SK-N-SH (cell line): ENCODE measurements at regions not wholly inside any gene's neighbourhood (a gene's known extent, or its start where the extent isn't known, plus 50 kb on each side); places are given as distances from the start of the nearest gene placed in this dataset.

Experiments
- CTCF ChIA-PET: fragments of 300-600, 350-600 bp; formaldehyde crosslinking; extraction: SDS; loops from one replicate; lab custom pipeline; 2021; lab: Yijun Ruan, JAX
- POLR2A ChIA-PET: fragments of 350-600 bp; sonication (Branson Sonifier 250); formaldehyde crosslinking; extraction: SDS; loops from one replicate; lab custom pipeline; 2020; ENCODE audit warnings: antibody characterized with exemption, inconsistent platforms; lab: Yijun Ruan, JAX
- DNase-seq: peaks from one replicate; pipeline ENCODE4 v3.0.0; 2012
- H2AFZ ChIP-seq: fragments of 200-600 bp; sonication (generic); 2 replicates; pipeline ENCODE4 v1.8.1; 2016; ENCODE audit warnings: antibody characterized with exemption, mild to moderate bottlenecking, low read depth
- H3F3A ChIP-seq: fragments of 200-600 bp; sonication (generic); replicated peaks from 2 replicates; pipeline ENCODE3; 2016; ENCODE audit warnings: antibody characterized with exemption, mild to moderate bottlenecking; ENCODE audit not compliant: insufficient read depth
- H3K27ac ChIP-seq, 2 experiments: fragments of 200-500 bp in 1 of 2; fragments of 200-600 bp in 1 of 2; sonication (Bioruptor generic) in 1 of 2; sonication (generic), shearing (Covaris generic) in 1 of 2; 2 replicates each; pipeline versions ENCODE4 v1.5.1 to v1.6.1; 2014 to 2016; ENCODE audit warnings: low read depth in 2 of 2, inconsistent platforms in 1 of 2, low read length in 1 of 2, mild to moderate bottlenecking in 1 of 2, mixed read lengths in 1 of 2
- H3K27me3 ChIP-seq: fragments of 200-600 bp; sonication (generic), shearing (Covaris generic); 2 replicates; pipeline ENCODE4 v1.6.1; 2016; ENCODE audit warnings: mixed run types; ENCODE audit not compliant: insufficient read depth
- H3K36me3 ChIP-seq, 2 experiments: fragments of 200-500 bp in 1 of 2; fragments of 200-600 bp in 1 of 2; sonication (Bioruptor generic) in 1 of 2; sonication (generic) in 1 of 2; replicated peaks in 1 of 2; 2 replicates each; pipeline versions ENCODE3 to v1.5.1; 2014 to 2016; ENCODE audit warnings: low read length in 1 of 2, mild to moderate bottlenecking in 1 of 2; ENCODE audit not compliant: insufficient read depth in 2 of 2, control insufficient read depth in 1 of 2
- H3K4me1 ChIP-seq, 2 experiments: fragments of 200-500 bp in 1 of 2; fragments of 200-600 bp in 1 of 2; sonication (Bioruptor generic) in 1 of 2; sonication (generic), shearing (Covaris generic) in 1 of 2; 2 replicates each; pipeline versions ENCODE4 v1.5.1 to v1.6.1; 2014 to 2016; ENCODE audit warnings: low read depth in 1 of 2, low read length in 1 of 2, mixed run types in 1 of 2; ENCODE audit not compliant: insufficient read depth in 2 of 2, control insufficient read depth in 1 of 2
- H3K4me2 ChIP-seq: fragments of 200-600 bp; sonication (generic), shearing (Covaris generic); 2 replicates; pipeline ENCODE4 v1.6.1; 2017; ENCODE audit warnings: mixed run types
- H3K4me3 ChIP-seq, 2 experiments: fragments of 200-500 bp in 1 of 2; fragments of 200-600 bp in 1 of 2; sonication (Bioruptor generic) in 1 of 2; sonication (generic), shearing (Covaris generic) in 1 of 2; 2 replicates each; pipeline versions ENCODE4 v1.5.1 to v1.8.1; 2014 to 2016; ENCODE audit warnings: low read depth in 2 of 2, inconsistent platforms in 1 of 2, low read length in 1 of 2, mild to moderate bottlenecking in 1 of 2, mixed read lengths in 1 of 2, moderate library complexity in 1 of 2
- H3K79me2 ChIP-seq: fragments of 200-600 bp; sonication (generic); 2 replicates; pipeline ENCODE4 v1.8.1; 2017; ENCODE audit warnings: mild to moderate bottlenecking; ENCODE audit not compliant: insufficient read depth
- H3K9ac ChIP-seq: fragments of 200-600 bp; sonication (generic); 2 replicates; pipeline ENCODE4 v1.6.1; 2017; ENCODE audit warnings: mixed run types
- H3K9me2 ChIP-seq: fragments of 200-600 bp; sonication (generic); 2 replicates; pipeline ENCODE4 v1.6.1; 2017; ENCODE audit warnings: mixed run types
- H3K9me3 ChIP-seq: fragments of 200-600 bp; sonication (generic); 2 replicates; pipeline ENCODE4 v1.6.1; 2017; ENCODE audit warnings: mixed run types, mild to moderate bottlenecking, moderate library complexity
- H4K20me1 ChIP-seq: fragments of 200-600 bp; sonication (generic); 2 replicates; pipeline ENCODE4 v1.6.1; 2017; ENCODE audit warnings: mild to moderate bottlenecking, mixed run types; ENCODE audit not compliant: insufficient read depth
- EZH2phosphoT487 ChIP-seq: fragments of 200-600 bp; sonication (generic); IDR thresholded peaks from 2 replicates; pipeline ENCODE4 v1.6.1; 2017; ENCODE audit warnings: low read depth, mixed run types, mild to moderate bottlenecking, antibody characterized with exemption, moderate library complexity, borderline replicate concordance
- GATA2 ChIP-seq: sonication (generic); formaldehyde crosslinking; IDR thresholded peaks from 2 replicates; pipeline ENCODE4 v1.5.0; 2020; ENCODE audit warnings: mild to moderate bottlenecking, missing genetic modification reagents
- JUND ChIP-seq: IDR thresholded peaks from 2 replicates; pipeline ENCODE4 v1.4.0; 2012
- MXI1 ChIP-seq: IDR thresholded peaks from 2 replicates; pipeline ENCODE4 v1.6.1; 2012; ENCODE audit warnings: mild to moderate bottlenecking, low read depth, low read length, improper control_type of control experiment
- NFIC ChIP-seq: IDR thresholded peaks from 2 replicates; pipeline ENCODE4 v1.4.0; 2012; ENCODE audit warnings: borderline replicate concordance
- POLR2AphosphoS5 ChIP-seq: IDR thresholded peaks from 2 replicates; pipeline ENCODE4 v1.6.1; 2012; ENCODE audit warnings: low read depth, low read length
- TCF12 ChIP-seq: IDR thresholded peaks from 2 replicates; pipeline ENCODE4 v1.4.0; 2012
- TEAD4 ChIP-seq: IDR thresholded peaks from 2 replicates; pipeline ENCODE4 v1.4.0; 2012; ENCODE audit warnings: mild to moderate bottlenecking, borderline replicate concordance; ENCODE audit not compliant: insufficient read depth
- WGBS: methylation state at CpG from one replicate; pipeline ENCODE4 v1.1.6; 2017; ENCODE audit warnings: low lambda C conversion rate; 5-methylcytosine and 5-hydroxymethylcytosine counted together
- TF ChIP-seq, protein P1 (sequence below): fragments of 150-350 bp; IDR thresholded peaks from 2 replicates; pipeline ENCODE4 v1.6.1; 2016; ENCODE audit warnings: mild to moderate bottlenecking, low read depth, low read length
- TF ChIP-seq, protein P2 (sequence below): fragments of 150-350 bp; IDR thresholded peaks from 2 replicates; pipeline ENCODE4 v1.6.1; 2017; ENCODE audit warnings: antibody characterized with exemption, low read length, low read depth, borderline replicate concordance
- TF ChIP-seq, protein P3 (sequence below): IDR thresholded peaks from 2 replicates; pipeline ENCODE4 v1.6.1; 2012; ENCODE audit warnings: mild to moderate bottlenecking, low read depth, low read length, moderate library complexity

DNA sequence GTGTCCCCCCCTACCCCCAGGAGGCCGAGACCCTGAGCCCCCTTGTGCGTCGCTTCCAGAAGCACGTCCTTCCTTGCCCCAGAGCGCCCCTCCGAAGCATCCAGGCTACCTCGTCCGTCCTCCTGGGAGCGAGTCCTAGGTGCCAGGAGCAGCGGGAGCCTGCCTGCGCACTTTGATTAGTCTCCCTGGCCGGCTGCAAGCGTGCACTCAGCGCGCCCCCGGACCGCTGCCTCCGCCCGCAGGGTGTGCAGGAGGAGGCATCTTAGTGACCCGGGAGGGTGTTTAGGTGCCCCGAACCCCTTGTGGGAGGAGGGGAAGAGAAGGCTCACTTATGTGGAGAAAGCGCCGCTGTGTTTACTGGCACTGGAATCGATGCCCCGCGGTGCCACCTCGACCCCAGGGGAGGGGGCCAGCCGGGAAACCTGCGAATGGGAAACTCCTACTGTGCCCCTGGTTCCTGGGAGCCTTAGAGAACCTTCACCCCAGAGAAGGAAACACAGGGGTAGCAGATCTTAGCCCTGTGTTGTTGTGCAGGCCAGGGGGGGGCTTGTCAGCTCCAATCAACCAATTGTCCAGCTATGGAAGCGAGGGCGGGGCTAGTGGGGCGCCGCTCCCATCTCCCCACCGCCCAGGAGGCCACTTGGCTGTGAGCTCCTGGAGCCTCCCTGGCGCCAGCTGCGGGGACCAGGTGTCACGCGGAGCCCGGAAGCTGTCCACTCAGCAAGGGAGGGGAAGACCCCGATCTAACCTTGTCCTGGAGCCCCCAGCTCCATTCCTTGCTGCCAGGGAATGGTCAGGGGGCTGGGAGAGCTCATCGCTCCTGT lies 922.8 kb upstream of the EEF2KMT start:
- Histone ChIP-seq H3K27me3 (no peaks in the 10 kb centered on the region), H2AFZ (no peak overlapping the region), H3F3A (no peaks in the 10 kb centered on the region), H3K36me3 (no peaks in the 10 kb centered on the region), H3K4me1 (peaks cover 0 to 8% of the 10 kb centered on the region in 2 experiments; a peak in 1 of 4 replicates), H3K4me2 (no peak overlapping the region), H3K4me3 (peak overlapping the region in 1 of 2 experiments; percentile 38; a peak in 1 of 4 replicates), H4K20me1 (no peaks in the 10 kb centered on the region), H3K9me3 (no peaks in the 10 kb centered on the region), H3K9ac (no peak overlapping the region), H3K9me2 (no peaks in the 10 kb centered on the region), H3K79me2 (no peaks in the 10 kb centered on the region), H3K27ac (no peak overlapping the region)
- POLR2A ChIA-PET: interaction anchor here (0.7 kb wide), 1 partner anchor 396 kb away, joined by 3 read pairs; no protein-coding TSS in a partner anchor
- WGBS: 30% methylated on average over 9 of the region's 41 CpGs
- DNase-seq: peak; percentile 67
- TF ChIP-seq POLR2AphosphoS5 (no peak), JUND (no peak), GATA2 (CRISPR knock-in tag) (no peak), TEAD4 (no peak), NFIC (no peak), EZH2phosphoT487 (no peak), TCF12 (no peak), MXI1 (no peak)
- TF ChIP-seq, protein P1, sequence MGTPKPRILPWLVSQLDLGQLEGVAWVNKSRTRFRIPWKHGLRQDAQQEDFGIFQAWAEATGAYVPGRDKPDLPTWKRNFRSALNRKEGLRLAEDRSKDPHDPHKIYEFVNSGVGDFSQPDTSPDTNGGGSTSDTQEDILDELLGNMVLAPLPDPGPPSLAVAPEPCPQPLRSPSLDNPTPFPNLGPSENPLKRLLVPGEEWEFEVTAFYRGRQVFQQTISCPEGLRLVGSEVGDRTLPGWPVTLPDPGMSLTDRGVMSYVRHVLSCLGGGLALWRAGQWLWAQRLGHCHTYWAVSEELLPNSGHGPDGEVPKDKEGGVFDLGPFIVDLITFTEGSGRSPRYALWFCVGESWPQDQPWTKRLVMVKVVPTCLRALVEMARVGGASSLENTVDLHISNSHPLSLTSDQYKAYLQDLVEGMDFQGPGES: no peak
- TF ChIP-seq, protein P2, sequence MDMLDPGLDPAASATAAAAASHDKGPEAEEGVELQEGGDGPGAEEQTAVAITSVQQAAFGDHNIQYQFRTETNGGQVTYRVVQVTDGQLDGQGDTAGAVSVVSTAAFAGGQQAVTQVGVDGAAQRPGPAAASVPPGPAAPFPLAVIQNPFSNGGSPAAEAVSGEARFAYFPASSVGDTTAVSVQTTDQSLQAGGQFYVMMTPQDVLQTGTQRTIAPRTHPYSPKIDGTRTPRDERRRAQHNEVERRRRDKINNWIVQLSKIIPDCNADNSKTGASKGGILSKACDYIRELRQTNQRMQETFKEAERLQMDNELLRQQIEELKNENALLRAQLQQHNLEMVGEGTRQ: no peak
- TF ChIP-seq, protein P3, sequence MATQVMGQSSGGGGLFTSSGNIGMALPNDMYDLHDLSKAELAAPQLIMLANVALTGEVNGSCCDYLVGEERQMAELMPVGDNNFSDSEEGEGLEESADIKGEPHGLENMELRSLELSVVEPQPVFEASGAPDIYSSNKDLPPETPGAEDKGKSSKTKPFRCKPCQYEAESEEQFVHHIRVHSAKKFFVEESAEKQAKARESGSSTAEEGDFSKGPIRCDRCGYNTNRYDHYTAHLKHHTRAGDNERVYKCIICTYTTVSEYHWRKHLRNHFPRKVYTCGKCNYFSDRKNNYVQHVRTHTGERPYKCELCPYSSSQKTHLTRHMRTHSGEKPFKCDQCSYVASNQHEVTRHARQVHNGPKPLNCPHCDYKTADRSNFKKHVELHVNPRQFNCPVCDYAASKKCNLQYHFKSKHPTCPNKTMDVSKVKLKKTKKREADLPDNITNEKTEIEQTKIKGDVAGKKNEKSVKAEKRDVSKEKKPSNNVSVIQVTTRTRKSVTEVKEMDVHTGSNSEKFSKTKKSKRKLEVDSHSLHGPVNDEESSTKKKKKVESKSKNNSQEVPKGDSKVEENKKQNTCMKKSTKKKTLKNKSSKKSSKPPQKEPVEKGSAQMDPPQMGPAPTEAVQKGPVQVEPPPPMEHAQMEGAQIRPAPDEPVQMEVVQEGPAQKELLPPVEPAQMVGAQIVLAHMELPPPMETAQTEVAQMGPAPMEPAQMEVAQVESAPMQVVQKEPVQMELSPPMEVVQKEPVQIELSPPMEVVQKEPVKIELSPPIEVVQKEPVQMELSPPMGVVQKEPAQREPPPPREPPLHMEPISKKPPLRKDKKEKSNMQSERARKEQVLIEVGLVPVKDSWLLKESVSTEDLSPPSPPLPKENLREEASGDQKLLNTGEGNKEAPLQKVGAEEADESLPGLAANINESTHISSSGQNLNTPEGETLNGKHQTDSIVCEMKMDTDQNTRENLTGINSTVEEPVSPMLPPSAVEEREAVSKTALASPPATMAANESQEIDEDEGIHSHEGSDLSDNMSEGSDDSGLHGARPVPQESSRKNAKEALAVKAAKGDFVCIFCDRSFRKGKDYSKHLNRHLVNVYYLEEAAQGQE: no peak
- CTCF ChIA-PET: interaction anchor here (0.6 to 3.4 kb wide), 11 partner anchors 12 to 623 kb away, joined by 3 to 18 read pairs (median 4); no protein-coding TSS in a partner anchor
